ENCODE measurements at regions not wholly inside any gene's neighbourhood (a gene's known extent, or its start where the extent isn't known, plus 50 kb on each side); places are given as distances from the start of the nearest gene placed in this dataset.

- no peaks in the 10 kb centered on the region for H3K36me3 ChIP-seq (ENCODE audit: control insufficient read depth in 2 of 2, extremely low read depth in 1 of 2, insufficient read depth in 2 of 2, low read length in 2 of 2)
- no peak for DNase-seq (ENCODE audit: low read depth, low spot score)
- H3K4me3 ChIP-seq (ENCODE audit: control insufficient read depth in 2 of 3, extremely low read depth in 1 of 3, insufficient read depth in 2 of 3, low read depth in 1 of 3, low read length in 3 of 3), result no peak overlapping the region
- H3K27ac ChIP-seq (ENCODE audit: control insufficient read depth, insufficient read depth, low read length), result no peak overlapping the region
- dilution Hi-C loops (cut with MboI; ENCODE audit: extremely low pct_ligation_motif_present, low sequenced_read_pairs), result no loop called here
- no peak overlapping the region for H3K9ac ChIP-seq (ENCODE audit: control insufficient read depth, extremely low read depth, insufficient read depth, low read length)
- H3K4me2 ChIP-seq (ENCODE audit: control insufficient read depth, extremely low read depth, insufficient read depth, low read depth, low read length), result no peak overlapping the region
- H3K79me2 ChIP-seq (ENCODE audit: control insufficient read depth, insufficient read depth, low read length), result no peaks in the 10 kb centered on the region
- H2AFZ ChIP-seq (ENCODE audit: control insufficient read depth, low read length), result no peak overlapping the region
- H3K27me3 ChIP-seq (ENCODE audit: control insufficient read depth, extremely low read depth, insufficient read depth, low read length), result no peaks in the 10 kb centered on the region
- no peak for FAIRE-seq
- H4K20me1 ChIP-seq (ENCODE audit: control insufficient read depth, extremely low read depth, insufficient read depth, low read length), result no peaks in the 10 kb centered on the region
- no peaks in the 10 kb centered on the region for H3K4me1 ChIP-seq (ENCODE audit: control insufficient read depth, extremely low read depth, insufficient read depth, low read length)
- H3K9me1 ChIP-seq (ENCODE audit: control insufficient read depth, extremely low read depth, insufficient read depth, low read length), result no peaks in the 10 kb centered on the region
- TF ChIP-seq CTCF (optimal IDR thresholded peaks at IDR 0.05 in 1 of 3, IDR thresholded peaks at IDR 0.05 in 1 of 3, conservative IDR thresholded peaks at IDR 0.05 in 1 of 3; ENCODE audit: extremely low read depth in 1 of 3, insufficient read depth in 2 of 3, low read length in 3 of 3) (no peak), EZH2 (IDR thresholded peaks at IDR 0.05; ENCODE audit: low read length) (no peak)
- H3K9me3 ChIP-seq (ENCODE audit: control insufficient read depth, low read depth, low read length), result no peaks in the 10 kb centered on the region
These were observed 178.7 kb upstream of the LDB2 start for GRCh38 chr4:17077105-17077504.

- Histone ChIP-seq H4K20me1 (ENCODE audit: control insufficient read depth, extremely low read depth, insufficient read depth, low read length) (no peaks in the 10 kb centered on the region), H3K79me2 (ENCODE audit: control insufficient read depth, insufficient read depth, low read length) (no peaks in the 10 kb centered on the region), H3K4me1 (ENCODE audit: control insufficient read depth, extremely low read depth, insufficient read depth, low read length) (peaks cover 11% of the 10 kb centered on the region), H3K9me3 (ENCODE audit: control insufficient read depth, low read depth, low read length) (no peaks in the 10 kb centered on the region), H3K27me3 (ENCODE audit: control insufficient read depth, extremely low read depth, insufficient read depth, low read length) (no peaks in the 10 kb centered on the region), H3K9me1 (ENCODE audit: control insufficient read depth, extremely low read depth, insufficient read depth, low read length) (no peaks in the 10 kb centered on the region), H2AFZ (ENCODE audit: control insufficient read depth, low read length) (no peak overlapping the region), H3K4me3 (ENCODE audit: control insufficient read depth in 2 of 3, extremely low read depth in 1 of 3, insufficient read depth in 2 of 3, low read depth in 1 of 3, low read length in 3 of 3) (no peak overlapping the region), H3K36me3 (ENCODE audit: control insufficient read depth in 2 of 2, extremely low read depth in 1 of 2, insufficient read depth in 2 of 2, low read length in 2 of 2) (no peaks in the 10 kb centered on the region), H3K9ac (ENCODE audit: control insufficient read depth, extremely low read depth, insufficient read depth, low read length) (no peak overlapping the region), H3K27ac (ENCODE audit: control insufficient read depth, insufficient read depth, low read length) (no peak overlapping the region), H3K4me2 (ENCODE audit: control insufficient read depth, extremely low read depth, insufficient read depth, low read depth, low read length) (no peak overlapping the region)
- DNase-seq (ENCODE audit: low read depth, low spot score), result no peak
- no peak for FAIRE-seq
- dilution Hi-C loops (cut with MboI; ENCODE audit: extremely low pct_ligation_motif_present, low sequenced_read_pairs), result no loop called here
- TF ChIP-seq CTCF (optimal IDR thresholded peaks at IDR 0.05 in 1 of 3, IDR thresholded peaks at IDR 0.05 in 1 of 3, conservative IDR thresholded peaks at IDR 0.05 in 1 of 3; ENCODE audit: extremely low read depth in 1 of 3, insufficient read depth in 2 of 3, low read length in 3 of 3) (no peak), EZH2 (IDR thresholded peaks at IDR 0.05; ENCODE audit: low read length) (no peak)
These were observed 174.0 kb upstream of the LDB2 start for GRCh38 chr4:17072483-17072882.

All from keratinocyte (primary cell).